SK-N-SH treated with all-trans-retinoic acid at 6 μM for 48 hours (cell line): ENCODE measurements at regions not wholly inside any gene's neighbourhood (a gene's known extent, or its start where the extent isn't known, plus 50 kb on each side); places are given as distances from the start of the nearest gene placed in this dataset.

ENCODE experiments used
- ATAC-seq: fragments of 200-7000 bp; cut with Tn5 transposase; 3 replicates; pipeline ENCODE4 v1.9.1; 2020; ENCODE audit warnings: mild to moderate bottlenecking, moderate library complexity
- ARNTL ChIP-seq: fragments of 450-650 bp; formaldehyde crosslinking; IDR thresholded peaks from 2 replicates; pipeline ENCODE4 v1.5.0; 2020; ENCODE audit warnings: low read depth, mild to moderate bottlenecking, moderate library complexity, borderline replicate concordance
- BACH2 ChIP-seq: fragments of 250-450 bp; sonication (Bioruptor Pico); IDR thresholded peaks from 2 replicates; pipeline ENCODE4 v1.9.0; 2021; ENCODE audit warnings: mild to moderate bottlenecking, borderline replicate concordance
- CSDC2 ChIP-seq: fragments of 250-450 bp; sonication (Bioruptor Pico); IDR thresholded peaks from 2 replicates; pipeline ENCODE4 v1.5.0; 2020; ENCODE audit warnings: mild to moderate bottlenecking, moderate library complexity
- CSRNP3 ChIP-seq: fragments of 250-450 bp; sonication (Bioruptor Pico); IDR thresholded peaks from 2 replicates; pipeline ENCODE4 v1.5.1; 2021; ENCODE audit warnings: mild to moderate bottlenecking, moderate library complexity
- ESRRG ChIP-seq: fragments of 250-450 bp; sonication (Bioruptor Pico); IDR thresholded peaks from 2 replicates; pipeline ENCODE4 v1.6.1; 2021; ENCODE audit warnings: mild to moderate bottlenecking
- GLIS3 ChIP-seq: fragments of 250-450 bp; sonication (Bioruptor Pico); IDR thresholded peaks from 2 replicates; pipeline ENCODE4 v1.5.0; 2020; ENCODE audit warnings: mild to moderate bottlenecking, moderate library complexity
- ISL1 ChIP-seq: fragments of 250-450 bp; sonication (Bioruptor Pico); IDR thresholded peaks from 2 replicates; pipeline ENCODE4 v2.1.2; 2022; ENCODE audit warnings: mild to moderate bottlenecking, moderate library complexity
- OSR1 ChIP-seq: fragments of 250-450 bp; sonication (Bioruptor Pico); IDR thresholded peaks from 2 replicates; pipeline ENCODE4 v1.8.0; 2022; ENCODE audit warnings: moderate library complexity, mild to moderate bottlenecking, inconsistent platforms
- PPARA ChIP-seq: fragments of 250-450 bp; sonication (Bioruptor Pico); IDR thresholded peaks from 2 replicates; pipeline ENCODE4 v1.5.0; 2020; ENCODE audit warnings: mild to moderate bottlenecking, borderline replicate concordance
- RARB ChIP-seq: fragments of 250-450 bp; sonication (Bioruptor Pico); IDR thresholded peaks from 2 replicates; pipeline ENCODE4 v1.8.0; 2021; ENCODE audit warnings: mild to moderate bottlenecking, moderate library complexity
- SNAI2 ChIP-seq: fragments of 250-450 bp; sonication (Bioruptor Pico); IDR thresholded peaks from 2 replicates; pipeline ENCODE4 v1.5.0; 2020; ENCODE audit warnings: mild to moderate bottlenecking, moderate library complexity
- TCF4 ChIP-seq: fragments of 250-450 bp; sonication (Bioruptor Pico); IDR thresholded peaks from 2 replicates; pipeline ENCODE4 v1.8.0; 2021; ENCODE audit warnings: mild to moderate bottlenecking, moderate library complexity, borderline replicate concordance
- TOX ChIP-seq: fragments of 250-450 bp; sonication (Bioruptor Pico); IDR thresholded peaks from 2 replicates; pipeline ENCODE4 v1.8.0; 2021; ENCODE audit warnings: mild to moderate bottlenecking, moderate library complexity, borderline replicate concordance
- ZC3H10 ChIP-seq: fragments of 250-450 bp; sonication (Bioruptor Pico); IDR thresholded peaks from 2 replicates; pipeline ENCODE4 v1.5.1; 2021; ENCODE audit warnings: mild to moderate bottlenecking, moderate library complexity
- ZFP30 ChIP-seq: fragments of 450-650 bp; formaldehyde crosslinking; IDR thresholded peaks from 2 replicates; pipeline ENCODE4 v1.5.0; 2022; ENCODE audit warnings: mild to moderate bottlenecking, moderate library complexity
- ZNF565 ChIP-seq: fragments of 450-650 bp; formaldehyde crosslinking; conservative IDR thresholded peaks from 2 replicates; pipeline ENCODE4 v1.5.0; 2020; ENCODE audit warnings: low read depth, mild to moderate bottlenecking, moderate library complexity
- ZNF70 ChIP-seq: fragments of 450-650 bp; formaldehyde crosslinking; IDR thresholded peaks from 2 replicates; pipeline ENCODE4 v1.5.0; 2020; ENCODE audit warnings: mild to moderate bottlenecking, moderate library complexity
- ZNF8 ChIP-seq: fragments of 450-650 bp; formaldehyde crosslinking; IDR thresholded peaks from 2 replicates; pipeline ENCODE4 v1.5.0; 2020; ENCODE audit warnings: mild to moderate bottlenecking, moderate library complexity
- TF ChIP-seq, protein P1 (sequence below): fragments of 250-450 bp; sonication (Bioruptor Pico); IDR thresholded peaks from 2 replicates; pipeline ENCODE4 v1.5.0; 2020; ENCODE audit warnings: mild to moderate bottlenecking, moderate library complexity
- TF ChIP-seq, protein P2 (sequence below): fragments of 250-450 bp; sonication (Bioruptor Pico); IDR thresholded peaks from 2 replicates; pipeline ENCODE4 v1.5.1; 2020; ENCODE audit warnings: low read depth, mild to moderate bottlenecking, moderate library complexity
- TF ChIP-seq, protein P3 (sequence below): fragments of 250-450 bp; sonication (Bioruptor Pico); IDR thresholded peaks from 2 replicates; pipeline ENCODE4 v1.8.0; 2020; ENCODE audit warnings: mild to moderate bottlenecking, moderate library complexity, borderline replicate concordance

DNA sequence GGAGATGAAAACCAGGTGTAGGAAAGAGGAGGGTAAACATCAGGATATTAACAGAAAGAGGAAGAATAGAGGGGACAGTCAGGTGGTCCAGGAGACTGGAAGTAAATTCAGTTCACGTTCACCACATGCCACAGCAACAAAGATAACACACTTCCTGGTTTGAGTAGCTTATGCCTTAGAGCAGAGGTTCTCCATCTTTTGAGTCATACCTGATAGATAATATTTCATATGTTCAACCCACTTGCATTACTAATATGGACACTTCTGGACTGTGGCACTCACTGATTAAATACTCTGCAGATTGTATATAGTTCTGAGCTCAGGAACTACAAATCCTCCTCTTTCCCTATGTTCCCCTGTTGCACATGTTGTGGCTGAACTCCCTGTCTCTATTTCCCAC, 179.9 kb upstream of the NR3C1 start:
- no peak for ATAC-seq
- TF ChIP-seq PPARA (no peak), TOX (no peak), CSRNP3 (CRISPR knock-in tag) (no peak)

GRCh38 chr5:143582869-143583268, 179.4 kb upstream of the NR3C1 start:
- no peak for TF ChIP-seq BACH2 (CRISPR knock-in tag)
- no peak for TF ChIP-seq CSDC2 (CRISPR knock-in tag)
- no peak for TF ChIP-seq ZNF8 (CRISPR knock-in tag)
- TF ChIP-seq TCF4 (CRISPR knock-in tag): no peak
- TF ChIP-seq ESRRG (CRISPR knock-in tag): no peak
- TF ChIP-seq ZNF565 (CRISPR knock-in tag): no peak
- TF ChIP-seq TOX: no peak
- TF ChIP-seq GLIS3: no peak

GRCh38 chr5:143582176-143582575, 178.7 kb upstream of the NR3C1 start:
- TF ChIP-seq ARNTL (CRISPR knock-in tag) (no peak), ISL1 (CRISPR knock-in tag) (no peak), SNAI2 (CRISPR knock-in tag) (no peak), ZNF8 (CRISPR knock-in tag) (no peak), ZNF565 (CRISPR knock-in tag) (no peak), GLIS3 (no peak), CSRNP3 (CRISPR knock-in tag) (no peak), ZNF70 (CRISPR knock-in tag) (no peak), OSR1 (CRISPR knock-in tag) (no peak), RARB (no peak), ZC3H10 (CRISPR knock-in tag) (no peak)
- TF ChIP-seq, protein P1, sequence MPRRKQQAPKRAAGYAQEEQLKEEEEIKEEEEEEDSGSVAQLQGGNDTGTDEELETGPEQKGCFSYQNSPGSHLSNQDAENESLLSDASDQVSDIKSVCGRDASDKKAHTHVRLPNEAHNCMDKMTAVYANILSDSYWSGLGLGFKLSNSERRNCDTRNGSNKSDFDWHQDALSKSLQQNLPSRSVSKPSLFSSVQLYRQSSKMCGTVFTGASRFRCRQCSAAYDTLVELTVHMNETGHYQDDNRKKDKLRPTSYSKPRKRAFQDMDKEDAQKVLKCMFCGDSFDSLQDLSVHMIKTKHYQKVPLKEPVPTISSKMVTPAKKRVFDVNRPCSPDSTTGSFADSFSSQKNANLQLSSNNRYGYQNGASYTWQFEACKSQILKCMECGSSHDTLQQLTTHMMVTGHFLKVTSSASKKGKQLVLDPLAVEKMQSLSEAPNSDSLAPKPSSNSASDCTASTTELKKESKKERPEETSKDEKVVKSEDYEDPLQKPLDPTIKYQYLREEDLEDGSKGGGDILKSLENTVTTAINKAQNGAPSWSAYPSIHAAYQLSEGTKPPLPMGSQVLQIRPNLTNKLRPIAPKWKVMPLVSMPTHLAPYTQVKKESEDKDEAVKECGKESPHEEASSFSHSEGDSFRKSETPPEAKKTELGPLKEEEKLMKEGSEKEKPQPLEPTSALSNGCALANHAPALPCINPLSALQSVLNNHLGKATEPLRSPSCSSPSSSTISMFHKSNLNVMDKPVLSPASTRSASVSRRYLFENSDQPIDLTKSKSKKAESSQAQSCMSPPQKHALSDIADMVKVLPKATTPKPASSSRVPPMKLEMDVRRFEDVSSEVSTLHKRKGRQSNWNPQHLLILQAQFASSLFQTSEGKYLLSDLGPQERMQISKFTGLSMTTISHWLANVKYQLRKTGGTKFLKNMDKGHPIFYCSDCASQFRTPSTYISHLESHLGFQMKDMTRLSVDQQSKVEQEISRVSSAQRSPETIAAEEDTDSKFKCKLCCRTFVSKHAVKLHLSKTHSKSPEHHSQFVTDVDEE (CRISPR knock-in tag): no peak
- TF ChIP-seq, protein P2, sequence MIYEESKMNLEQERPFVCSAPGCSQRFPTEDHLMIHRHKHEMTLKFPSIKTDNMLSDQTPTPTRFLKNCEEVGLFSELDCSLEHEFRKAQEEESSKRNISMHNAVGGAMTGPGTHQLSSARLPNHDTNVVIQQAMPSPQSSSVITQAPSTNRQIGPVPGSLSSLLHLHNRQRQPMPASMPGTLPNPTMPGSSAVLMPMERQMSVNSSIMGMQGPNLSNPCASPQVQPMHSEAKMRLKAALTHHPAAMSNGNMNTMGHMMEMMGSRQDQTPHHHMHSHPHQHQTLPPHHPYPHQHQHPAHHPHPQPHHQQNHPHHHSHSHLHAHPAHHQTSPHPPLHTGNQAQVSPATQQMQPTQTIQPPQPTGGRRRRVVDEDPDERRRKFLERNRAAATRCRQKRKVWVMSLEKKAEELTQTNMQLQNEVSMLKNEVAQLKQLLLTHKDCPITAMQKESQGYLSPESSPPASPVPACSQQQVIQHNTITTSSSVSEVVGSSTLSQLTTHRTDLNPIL: no peak
- no peak for ATAC-seq

More at GRCh38 chr5:143582869-143583268, 179.4 kb upstream of the NR3C1 start:
- peak; percentile 82 for ATAC-seq

DNA sequence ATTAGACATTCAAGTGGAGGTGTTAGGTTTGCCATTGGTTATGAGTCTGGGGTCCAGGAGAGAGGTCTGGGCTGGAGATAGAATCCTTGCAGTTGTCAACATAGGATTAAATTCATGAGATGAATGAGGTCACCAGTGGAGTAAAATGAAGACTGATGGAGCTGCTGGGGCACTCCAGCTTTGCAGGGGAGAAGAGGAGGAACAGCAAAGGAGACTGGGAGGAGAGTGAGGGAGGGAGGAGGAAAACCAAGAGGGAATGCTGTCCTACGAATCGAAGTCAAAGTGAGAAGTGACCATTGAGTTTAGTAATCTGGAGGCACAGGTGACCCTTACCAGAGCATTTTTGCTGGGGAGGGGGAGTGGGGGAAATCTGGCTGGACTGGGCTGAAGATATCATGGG, 178.2 kb upstream of the NR3C1 start:
- no peak for ATAC-seq
- TF ChIP-seq CSRNP3 (CRISPR knock-in tag): no peak
- no peak for TF ChIP-seq ZNF565 (CRISPR knock-in tag)
- no peak for TF ChIP-seq PPARA
- TF ChIP-seq ARNTL (CRISPR knock-in tag): no peak
- TF ChIP-seq, protein P3, sequence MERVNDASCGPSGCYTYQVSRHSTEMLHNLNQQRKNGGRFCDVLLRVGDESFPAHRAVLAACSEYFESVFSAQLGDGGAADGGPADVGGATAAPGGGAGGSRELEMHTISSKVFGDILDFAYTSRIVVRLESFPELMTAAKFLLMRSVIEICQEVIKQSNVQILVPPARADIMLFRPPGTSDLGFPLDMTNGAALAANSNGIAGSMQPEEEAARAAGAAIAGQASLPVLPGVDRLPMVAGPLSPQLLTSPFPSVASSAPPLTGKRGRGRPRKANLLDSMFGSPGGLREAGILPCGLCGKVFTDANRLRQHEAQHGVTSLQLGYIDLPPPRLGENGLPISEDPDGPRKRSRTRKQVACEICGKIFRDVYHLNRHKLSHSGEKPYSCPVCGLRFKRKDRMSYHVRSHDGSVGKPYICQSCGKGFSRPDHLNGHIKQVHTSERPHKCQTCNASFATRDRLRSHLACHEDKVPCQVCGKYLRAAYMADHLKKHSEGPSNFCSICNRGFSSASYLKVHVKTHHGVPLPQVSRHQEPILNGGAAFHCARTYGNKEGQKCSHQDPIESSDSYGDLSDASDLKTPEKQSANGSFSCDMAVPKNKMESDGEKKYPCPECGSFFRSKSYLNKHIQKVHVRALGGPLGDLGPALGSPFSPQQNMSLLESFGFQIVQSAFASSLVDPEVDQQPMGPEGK (CRISPR knock-in tag): no peak
- no peak for TF ChIP-seq OSR1 (CRISPR knock-in tag)
- TF ChIP-seq ESRRG (CRISPR knock-in tag): no peak
- no peak for TF ChIP-seq ZNF8 (CRISPR knock-in tag)
- TF ChIP-seq TCF4 (CRISPR knock-in tag): no peak
- no peak for TF ChIP-seq SNAI2 (CRISPR knock-in tag)
- TF ChIP-seq ISL1 (CRISPR knock-in tag): no peak
- TF ChIP-seq CSDC2 (CRISPR knock-in tag): no peak
- TF ChIP-seq ZC3H10 (CRISPR knock-in tag): no peak
- TF ChIP-seq ZFP30 (CRISPR knock-in tag): no peak
- TF ChIP-seq, protein P2: no peak
